ENCODE measurements at regions not wholly inside any gene's neighbourhood (a gene's known extent, or its start where the extent isn't known, plus 50 kb on each side); places are given as distances from the start of the nearest gene placed in this dataset.

- Histone ChIP-seq H3K9me3 (no peaks in the 10 kb centered on the region), H3K4me3 (no peak overlapping the region), H3K36me3 (no peaks in the 10 kb centered on the region), H3K27ac (peak overlapping the region in 1 of 5 donors; percentile 13), H3K4me1 (no peaks in the 10 kb centered on the region), H3K27me3 (peaks cover 0 to 10% (median 4%) of the 10 kb centered on the region in 3 donors)
- intact Hi-C loops (cut with DNase I; ENCODE audit: low total_unique reads) = no loop called here
- TF ChIP-seq POLR2AphosphoS5 (IDR thresholded peaks at IDR 0.05) (peak in 1 of 3 donors; percentile 14), POLR2A (IDR thresholded peaks at IDR 0.05) (no peak)
- WGBS, 5 donors = 14 to 36% (median 25%) methylated on average over 8 to 10 of the region's 10 CpGs
- peak; percentile 59 to 79 for DNase-seq
Measured at GRCh38 chr17:77535435-77535834, 394.7 kb downstream of the SEC14L1 start.

GRCh38 chr17:77535892-77536291, 395.1 kb downstream of the SEC14L1 start:
- peak overlapping the region in 1 of 5 donors; percentile 13 for H3K27ac ChIP-seq
- 45 to 65% (median 62%) methylated on average over 6 of the region's 6 CpGs for WGBS, 5 donors
- H3K9me3 ChIP-seq = no peaks in the 10 kb centered on the region
- peaks cover 0 to 12% (median 8%) of the 10 kb centered on the region in 3 donors for H3K27me3 ChIP-seq
- intact Hi-C loops (cut with DNase I; ENCODE audit: low total_unique reads) = no loop called here
- H3K4me3 ChIP-seq = no peak overlapping the region
- DNase-seq = no peak
- no peaks in the 10 kb centered on the region for H3K36me3 ChIP-seq
- TF ChIP-seq POLR2A (IDR thresholded peaks at IDR 0.05) = no peak
- TF ChIP-seq CTCF (IDR thresholded peaks at IDR 0.05) = no peak
- TF ChIP-seq POLR2AphosphoS5 (IDR thresholded peaks at IDR 0.05) = no peak
- no peaks in the 10 kb centered on the region for H3K4me1 ChIP-seq

GRCh38 chr17:77537566-77537965, 396.8 kb downstream of the SEC14L1 start:
- Histone ChIP-seq H3K27ac (no peak overlapping the region), H3K4me3 (no peak overlapping the region), H3K27me3 (peaks cover 0 to 17% (median 9%) of the 10 kb centered on the region in 3 donors), H3K4me1 (peaks cover 0 to 3% (median 1%) of the 10 kb centered on the region in 4 donors), H3K9me3 (no peaks in the 10 kb centered on the region), H3K36me3 (no peaks in the 10 kb centered on the region)
- WGBS, 5 donors = 89 to 95% (median 92%) methylated on average over 7 of the region's 7 CpGs
- DNase-seq = no peak
- intact Hi-C loops (cut with DNase I; ENCODE audit: low total_unique reads) = no loop called here
- TF ChIP-seq POLR2AphosphoS5 (IDR thresholded peaks at IDR 0.05) = no peak
- no peak for TF ChIP-seq EP300 (IDR thresholded peaks at IDR 0.05)
- TF ChIP-seq POLR2A (IDR thresholded peaks at IDR 0.05) = no peak
- no peak for TF ChIP-seq CTCF (IDR thresholded peaks at IDR 0.05)

GRCh38 chr17:77540531-77540930, 399.8 kb downstream of the SEC14L1 start:
- TF ChIP-seq POLR2AphosphoS5 (IDR thresholded peaks at IDR 0.05) = no peak
- no peak for TF ChIP-seq CTCF (IDR thresholded peaks at IDR 0.05)
- TF ChIP-seq POLR2A (IDR thresholded peaks at IDR 0.05) = no peak
- TF ChIP-seq EP300 (IDR thresholded peaks at IDR 0.05) = no peak

GRCh38 chr17:77540975-77541374, 400.2 kb downstream of the SEC14L1 start:
- Histone ChIP-seq H3K4me3 (no peak overlapping the region), H3K36me3 (no peaks in the 10 kb centered on the region), H3K9me3 (no peaks in the 10 kb centered on the region), H3K4me1 (peaks cover 0 to 9% (median 4%) of the 10 kb centered on the region in 4 donors), H3K27me3 (peaks cover 0 to 17% (median 9%) of the 10 kb centered on the region in 3 donors), H3K27ac (no peak overlapping the region)
- TF ChIP-seq POLR2AphosphoS5 (IDR thresholded peaks at IDR 0.05) (no peak), CTCF (IDR thresholded peaks at IDR 0.05) (no peak), POLR2A (IDR thresholded peaks at IDR 0.05) (no peak), EP300 (IDR thresholded peaks at IDR 0.05) (no peak)
- intact Hi-C loops (cut with DNase I; ENCODE audit: low total_unique reads) = loop anchor here (10.0 kb wide), 1 partner anchor 474 kb away; no protein-coding TSS in a partner anchor
- no peak for DNase-seq
- WGBS, 5 donors = 50 to 73% (median 51%) methylated on average over 14 to 15 of the region's 15 CpGs

More at GRCh38 chr17:77540531-77540930, 399.8 kb downstream of the SEC14L1 start:
- Histone ChIP-seq H3K9me3 (no peaks in the 10 kb centered on the region), H3K27me3 (peaks cover 0 to 17% (median 9%) of the 10 kb centered on the region in 3 donors), H3K4me1 (peaks cover 0 to 9% (median 4%) of the 10 kb centered on the region in 4 donors), H3K4me3 (no peak overlapping the region), H3K27ac (no peak overlapping the region), H3K36me3 (no peaks in the 10 kb centered on the region)
- WGBS, 5 donors = 59 to 75% (median 72%) methylated on average over 11 of the region's 11 CpGs
- DNase-seq = no peak
- intact Hi-C loops (cut with DNase I; ENCODE audit: low total_unique reads) = loop anchor here (10.0 kb wide), 1 partner anchor 474 kb away; no protein-coding TSS in a partner anchor

All from stomach (tissue), 8 donors.